Nephron progenitor cell (in vitro differentiated cells): ENCODE measurements at regions not wholly inside any gene's neighbourhood (a gene's known extent, or its start where the extent isn't known, plus 50 kb on each side); places are given as distances from the start of the nearest gene placed in this dataset.
A peak's percentile ranks its signal among the peaks of the same experiment; 100 is the strongest.

Experiments
- DNase-seq: peaks from one replicate; pipeline ENCODE4 v3.0.0; 2021
- H3K27ac Mint-ChIP-seq: 2 replicates; pipeline ENCODE4 v1.8.0; 2021; ENCODE audit warnings: mild to moderate bottlenecking, moderate library complexity, mixed read lengths
- H3K27me3 Mint-ChIP-seq: 2 replicates; pipeline ENCODE4 v1.8.0; 2021; ENCODE audit warnings: mild to moderate bottlenecking, low read depth, mixed read lengths; ENCODE audit not compliant: poor library complexity
- H3K36me3 Mint-ChIP-seq: 2 replicates; pipeline ENCODE4 v1.8.0; 2021; ENCODE audit warnings: low read depth, mixed read lengths
- H3K4me1 Mint-ChIP-seq: 2 replicates; pipeline ENCODE4 v1.8.0; 2021; ENCODE audit warnings: mixed read lengths
- H3K4me3 Mint-ChIP-seq: 2 replicates; pipeline ENCODE4 v1.8.0; 2021; ENCODE audit warnings: mild to moderate bottlenecking, moderate library complexity, mixed read lengths
- H3K9me3 Mint-ChIP-seq: 2 replicates; pipeline ENCODE4 v1.8.0; 2021; ENCODE audit warnings: mild to moderate bottlenecking, moderate library complexity, mixed read lengths
- TF ChIP-seq, protein P1 (sequence below): fragments of 200-600 bp; sonication (generic); IDR thresholded peaks from 2 replicates; pipeline ENCODE4 v1.5.0; 2021; ENCODE audit warnings: antibody characterized with exemption

DNA sequence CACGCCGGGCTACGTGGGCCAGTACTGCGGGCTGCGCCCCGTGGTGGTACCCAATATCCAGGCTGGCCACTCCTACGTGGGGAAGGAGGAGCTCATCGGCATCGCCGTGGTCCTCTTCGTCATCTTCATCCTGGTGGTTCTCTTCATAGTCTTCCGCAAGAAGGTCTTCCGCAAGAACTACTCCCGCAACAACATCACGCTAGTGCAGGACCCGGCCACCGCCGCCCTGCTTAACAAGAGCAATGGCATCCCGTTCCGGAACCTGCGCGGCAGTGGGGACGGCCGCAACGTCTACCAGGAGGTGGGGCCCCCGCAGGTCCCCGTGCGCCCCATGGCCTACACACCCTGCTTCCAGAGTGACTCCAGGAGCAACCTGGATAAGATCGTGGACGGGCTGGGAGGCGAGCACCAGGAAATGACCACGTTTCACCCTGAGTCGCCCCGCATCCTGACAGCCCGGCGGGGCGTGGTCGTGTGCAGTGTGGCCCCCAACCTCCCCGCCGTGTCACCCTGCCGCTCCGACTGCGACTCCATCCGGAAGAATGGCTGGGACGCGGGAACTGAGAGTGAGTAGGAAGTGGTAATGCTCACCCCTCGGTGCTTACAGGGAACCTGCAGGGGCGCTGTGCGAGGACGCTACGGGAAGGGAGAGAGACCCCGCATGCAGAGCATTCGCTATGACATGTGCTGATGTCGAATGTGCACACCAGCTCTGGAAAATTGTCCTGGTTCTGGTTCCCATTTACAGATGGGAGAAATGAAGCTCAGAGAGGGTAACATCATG, 86.4 kb upstream of the MTNR1B start:
- Mint-ChIP-seq H3K4me1 (peaks cover 29% of the 10 kb centered on the region), H3K27ac (no peak overlapping the region), H3K27me3 (no peaks in the 10 kb centered on the region), H3K4me3 (no peak overlapping the region), H3K9me3 (peaks cover 20% of the 10 kb centered on the region), H3K36me3 (peaks cover 57% of the 10 kb centered on the region)
- TF ChIP-seq, protein P1, sequence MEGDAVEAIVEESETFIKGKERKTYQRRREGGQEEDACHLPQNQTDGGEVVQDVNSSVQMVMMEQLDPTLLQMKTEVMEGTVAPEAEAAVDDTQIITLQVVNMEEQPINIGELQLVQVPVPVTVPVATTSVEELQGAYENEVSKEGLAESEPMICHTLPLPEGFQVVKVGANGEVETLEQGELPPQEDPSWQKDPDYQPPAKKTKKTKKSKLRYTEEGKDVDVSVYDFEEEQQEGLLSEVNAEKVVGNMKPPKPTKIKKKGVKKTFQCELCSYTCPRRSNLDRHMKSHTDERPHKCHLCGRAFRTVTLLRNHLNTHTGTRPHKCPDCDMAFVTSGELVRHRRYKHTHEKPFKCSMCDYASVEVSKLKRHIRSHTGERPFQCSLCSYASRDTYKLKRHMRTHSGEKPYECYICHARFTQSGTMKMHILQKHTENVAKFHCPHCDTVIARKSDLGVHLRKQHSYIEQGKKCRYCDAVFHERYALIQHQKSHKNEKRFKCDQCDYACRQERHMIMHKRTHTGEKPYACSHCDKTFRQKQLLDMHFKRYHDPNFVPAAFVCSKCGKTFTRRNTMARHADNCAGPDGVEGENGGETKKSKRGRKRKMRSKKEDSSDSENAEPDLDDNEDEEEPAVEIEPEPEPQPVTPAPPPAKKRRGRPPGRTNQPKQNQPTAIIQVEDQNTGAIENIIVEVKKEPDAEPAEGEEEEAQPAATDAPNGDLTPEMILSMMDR: no peak
- DNase-seq: no peak

DNA sequence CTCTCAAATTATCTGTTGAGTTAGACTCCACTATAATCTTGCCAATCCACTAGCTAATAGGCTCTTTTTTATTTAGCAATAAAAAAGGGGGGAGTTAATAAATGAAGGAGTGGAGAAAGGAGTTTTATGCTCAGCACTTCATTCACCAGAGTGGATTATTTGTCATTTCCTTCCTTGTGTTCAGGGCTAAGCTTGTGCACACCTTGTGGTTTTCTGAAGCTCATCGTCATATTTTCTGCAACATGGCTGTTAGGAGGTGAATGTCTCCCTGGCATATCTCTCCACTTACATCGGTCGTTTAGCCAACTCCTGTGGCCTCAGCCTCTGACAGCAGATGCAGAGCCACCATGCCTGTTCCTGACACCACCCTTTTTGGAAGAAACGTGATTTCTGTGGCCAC, 83.9 kb upstream of the MTNR1B start:
- Mint-ChIP-seq H3K27ac (peak overlapping the region; percentile 70), H3K9me3 (peaks cover 20% of the 10 kb centered on the region), H3K4me3 (no peak overlapping the region), H3K4me1 (peaks cover 40% of the 10 kb centered on the region), H3K27me3 (no peaks in the 10 kb centered on the region), H3K36me3 (peaks cover 71% of the 10 kb centered on the region)
- DNase-seq: no peak
- TF ChIP-seq, protein P1: no peak

- Mint-ChIP-seq H3K27ac (peak overlapping the region; percentile 70), H3K36me3 (peaks cover 71% of the 10 kb centered on the region), H3K9me3 (peaks cover 20% of the 10 kb centered on the region), H3K4me3 (no peak overlapping the region), H3K27me3 (no peaks in the 10 kb centered on the region), H3K4me1 (peaks cover 40% of the 10 kb centered on the region)
- TF ChIP-seq, protein P1: peak; percentile 80
- DNase-seq: peak; percentile 57
Measured at GRCh38 chr11:92886243-92886905, 83.1 kb upstream of the MTNR1B start.

GRCh38 chr11:92888696-92889095, 80.8 kb upstream of the MTNR1B start:
- DNase-seq: no peak
- Mint-ChIP-seq H3K27ac (no peak overlapping the region), H3K4me3 (no peak overlapping the region), H3K9me3 (peaks cover 7% of the 10 kb centered on the region), H3K36me3 (peaks cover 64% of the 10 kb centered on the region), H3K27me3 (no peaks in the 10 kb centered on the region), H3K4me1 (peaks cover 40% of the 10 kb centered on the region)
- TF ChIP-seq, protein P1: no peak

DNA sequence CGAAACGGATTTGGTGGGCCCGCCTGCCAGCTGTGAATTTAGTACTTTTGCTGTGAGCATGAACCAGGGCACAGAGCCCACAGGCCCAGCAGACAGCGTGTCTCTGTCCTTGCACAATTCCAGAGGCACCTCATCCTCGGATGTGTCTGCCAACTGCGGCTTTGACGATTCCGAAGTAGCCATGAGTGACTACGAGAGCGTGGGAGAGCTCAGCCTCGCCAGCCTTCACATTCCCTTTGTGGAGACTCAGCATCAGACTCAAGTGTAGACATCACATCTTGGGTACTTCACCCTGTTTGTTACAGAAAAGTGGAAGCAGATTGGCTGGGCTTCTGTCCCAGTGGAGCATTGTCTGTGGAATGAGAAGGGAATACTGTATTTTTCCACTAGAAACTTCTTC, 78.6 kb upstream of the MTNR1B start:
- H3K4me1 Mint-ChIP-seq: peaks cover 28% of the 10 kb centered on the region

More for the DNA sequence above, 78.6 kb upstream of the MTNR1B start:
- Mint-ChIP-seq H3K4me3 (no peak overlapping the region), H3K27ac (no peak overlapping the region), H3K27me3 (no peaks in the 10 kb centered on the region), H3K36me3 (peaks cover 48% of the 10 kb centered on the region), H3K9me3 (no peaks in the 10 kb centered on the region)
- DNase-seq: no peak
- TF ChIP-seq, protein P1: no peak
